ENCODE measurements at regions not wholly inside any gene's neighbourhood (a gene's known extent, or its start where the extent isn't known, plus 50 kb on each side); places are given as distances from the start of the nearest gene placed in this dataset.
"Not testable (repeated sequence)": the region's sequence is repeated elsewhere in the genome, so short reads cannot be mapped to it uniquely, and the experiment has no call there.

DNA sequence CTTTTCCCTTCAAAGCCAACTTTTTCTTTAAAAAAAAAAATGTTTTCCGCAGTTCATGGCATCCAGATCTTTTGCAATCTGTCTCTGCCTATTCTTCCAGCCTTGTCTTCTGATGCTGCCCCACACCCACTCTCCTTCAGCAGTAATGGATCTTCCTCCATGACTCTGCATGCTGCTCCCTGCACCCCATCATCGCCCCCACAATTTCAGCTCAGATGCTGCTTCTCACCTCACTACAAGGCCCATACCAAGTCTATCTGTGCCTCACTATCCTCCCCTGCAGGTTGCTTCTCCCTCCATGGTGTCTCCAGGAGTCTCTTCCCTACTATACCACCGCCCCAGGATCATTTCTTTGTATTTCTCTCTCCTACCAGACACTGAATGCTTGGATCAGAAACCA, 260.6 kb downstream of the ANAPC1 start:
- DNase-seq (ENCODE audit: insufficient read length, low spot score) (no peak), FAIRE-seq (no peak)
- TF ChIP-seq, protein P1, sequence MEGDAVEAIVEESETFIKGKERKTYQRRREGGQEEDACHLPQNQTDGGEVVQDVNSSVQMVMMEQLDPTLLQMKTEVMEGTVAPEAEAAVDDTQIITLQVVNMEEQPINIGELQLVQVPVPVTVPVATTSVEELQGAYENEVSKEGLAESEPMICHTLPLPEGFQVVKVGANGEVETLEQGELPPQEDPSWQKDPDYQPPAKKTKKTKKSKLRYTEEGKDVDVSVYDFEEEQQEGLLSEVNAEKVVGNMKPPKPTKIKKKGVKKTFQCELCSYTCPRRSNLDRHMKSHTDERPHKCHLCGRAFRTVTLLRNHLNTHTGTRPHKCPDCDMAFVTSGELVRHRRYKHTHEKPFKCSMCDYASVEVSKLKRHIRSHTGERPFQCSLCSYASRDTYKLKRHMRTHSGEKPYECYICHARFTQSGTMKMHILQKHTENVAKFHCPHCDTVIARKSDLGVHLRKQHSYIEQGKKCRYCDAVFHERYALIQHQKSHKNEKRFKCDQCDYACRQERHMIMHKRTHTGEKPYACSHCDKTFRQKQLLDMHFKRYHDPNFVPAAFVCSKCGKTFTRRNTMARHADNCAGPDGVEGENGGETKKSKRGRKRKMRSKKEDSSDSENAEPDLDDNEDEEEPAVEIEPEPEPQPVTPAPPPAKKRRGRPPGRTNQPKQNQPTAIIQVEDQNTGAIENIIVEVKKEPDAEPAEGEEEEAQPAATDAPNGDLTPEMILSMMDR (IDR thresholded peaks at IDR 0.05; ENCODE audit: insufficient read depth, missing control alignments): no peak

DNA sequence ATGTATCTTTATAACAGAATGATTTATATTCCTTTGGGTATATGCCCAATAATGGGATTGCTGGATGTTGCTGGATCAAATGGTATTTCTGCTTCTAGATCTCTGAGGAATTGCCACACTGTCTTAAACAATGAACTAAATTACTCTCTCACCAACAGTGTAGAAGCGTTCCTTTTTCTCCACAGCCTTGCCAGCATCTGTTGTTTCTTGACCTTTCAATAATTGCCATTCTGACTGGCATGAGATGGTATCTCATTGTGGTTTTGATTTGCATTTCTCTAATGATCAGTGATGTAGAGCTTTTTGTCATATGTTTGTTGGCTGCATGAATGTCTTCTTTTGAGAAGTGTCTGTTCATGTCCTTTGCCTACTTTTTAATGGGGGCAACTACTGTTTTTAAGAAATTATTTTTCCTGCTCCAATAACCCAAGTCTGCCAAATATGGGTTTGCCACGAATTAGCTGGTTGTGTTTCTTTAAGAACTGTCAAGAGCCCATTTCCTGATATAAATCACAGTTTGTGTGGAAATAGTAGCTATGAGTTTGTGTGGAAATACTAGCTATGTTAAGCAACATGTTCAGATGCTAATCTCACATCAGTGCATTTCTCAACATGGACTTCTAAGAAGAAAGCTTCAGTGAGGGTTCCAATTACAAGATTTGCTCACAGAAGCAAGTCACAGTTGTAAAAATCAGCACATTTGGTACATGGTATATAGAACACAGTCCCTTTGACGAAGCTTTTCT, 259.4 kb downstream of the ANAPC1 start:
- no peak for FAIRE-seq
- TF ChIP-seq, protein P1 (IDR thresholded peaks at IDR 0.05; ENCODE audit: insufficient read depth, missing control alignments): no peak
- no peak for DNase-seq (ENCODE audit: insufficient read length, low spot score)

DNA sequence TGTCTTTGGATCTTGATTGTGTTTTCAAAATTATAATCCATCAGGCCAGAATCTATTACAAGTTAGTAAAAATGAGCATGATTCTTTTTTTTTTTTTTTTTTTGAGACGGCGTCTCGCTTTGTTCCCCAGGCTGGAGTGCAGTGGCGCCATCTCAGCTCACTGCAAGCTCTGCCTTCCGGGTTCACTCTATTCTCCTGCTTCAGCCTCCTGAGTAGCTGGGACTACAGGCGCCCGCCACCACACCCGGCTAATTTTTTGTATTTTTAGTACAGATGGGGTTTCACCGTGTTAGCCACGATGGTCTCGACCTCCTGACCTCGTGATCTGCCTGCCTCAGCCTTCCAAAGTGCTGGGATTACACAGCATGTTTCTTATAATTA, 258.8 kb downstream of the ANAPC1 start:
- not testable (repeated sequence) for DNase-seq (ENCODE audit: insufficient read length, low spot score); FAIRE-seq

DNA sequence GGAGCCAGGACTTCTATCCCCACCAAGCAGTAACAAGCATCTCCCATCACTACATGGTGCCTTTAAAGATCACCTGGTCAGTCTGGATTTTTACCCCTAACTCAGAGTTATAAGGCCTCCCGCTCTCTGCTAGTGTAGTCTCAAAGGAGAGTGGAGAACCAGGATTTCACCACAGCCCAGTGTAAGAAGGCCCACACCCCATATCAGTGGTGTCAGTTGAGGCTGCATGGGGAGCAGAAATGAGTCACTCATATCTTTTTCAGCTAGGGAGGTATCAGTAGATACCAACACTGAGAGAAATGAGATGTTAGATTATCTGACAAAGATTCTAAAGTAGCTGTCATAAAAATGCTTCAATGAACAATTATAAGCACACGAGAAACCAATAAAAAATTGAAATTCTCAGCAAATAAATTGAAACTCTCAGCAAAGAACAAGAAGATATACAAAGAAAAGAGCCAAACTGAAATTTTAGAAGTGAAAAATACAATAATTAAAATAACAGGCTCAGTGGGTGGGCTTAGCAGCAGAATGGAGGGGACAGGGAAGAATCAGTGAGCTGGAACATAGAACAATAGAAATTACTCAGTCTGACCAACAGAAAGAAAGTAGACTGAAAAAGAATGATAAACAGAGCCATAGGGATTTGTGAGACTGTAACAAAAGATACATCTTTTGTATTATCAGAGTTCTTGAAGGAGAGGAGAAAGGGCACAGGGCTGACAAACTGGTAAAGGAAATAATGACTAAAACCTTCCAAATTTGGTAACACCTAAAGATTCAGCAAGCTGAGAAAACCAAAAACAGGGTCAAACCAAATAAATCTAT, 257.7 kb downstream of the ANAPC1 start:
- DNase-seq (ENCODE audit: insufficient read length, low spot score) (no peak), FAIRE-seq (no peak)
- TF ChIP-seq, protein P1 (IDR thresholded peaks at IDR 0.05; ENCODE audit: insufficient read depth, missing control alignments): no peak

DNA sequence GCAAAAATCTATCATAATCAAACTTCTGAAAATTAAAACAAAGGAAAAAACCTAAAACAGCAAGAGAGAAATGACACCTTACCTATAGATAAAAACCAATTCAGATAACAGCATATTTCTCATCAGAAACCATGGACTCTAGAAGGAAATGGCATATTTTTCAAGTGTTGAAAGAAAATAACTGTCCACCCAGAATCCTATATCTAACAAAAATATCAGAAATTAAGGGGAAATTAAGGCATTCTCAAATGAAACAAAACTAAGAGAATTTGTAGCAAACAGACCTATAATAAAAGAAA, 257.2 kb downstream of the ANAPC1 start:
- TF ChIP-seq, protein P1 (IDR thresholded peaks at IDR 0.05; ENCODE audit: insufficient read depth, missing control alignments): no peak
- DNase-seq (ENCODE audit: insufficient read length, low spot score) (no peak), FAIRE-seq (no peak)

DNA sequence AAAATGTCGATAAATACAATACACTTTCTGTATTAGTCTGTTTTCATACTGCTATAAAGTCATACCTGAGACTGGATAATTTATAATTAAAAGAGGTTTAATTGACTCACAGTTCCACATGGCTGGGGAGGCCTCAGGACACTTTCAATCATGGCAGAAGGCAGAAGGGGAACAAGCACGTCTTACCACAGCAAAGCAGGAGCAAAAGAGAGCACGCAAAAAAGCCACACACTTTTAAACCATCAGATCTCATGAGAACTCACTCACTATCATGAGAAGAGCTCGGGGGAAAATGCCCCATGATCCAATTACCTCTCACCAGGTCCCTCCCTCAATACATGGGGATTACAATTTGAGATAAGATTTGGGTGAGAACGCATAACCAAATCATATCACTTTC, 256.7 kb downstream of the ANAPC1 start:
- no peak for DNase-seq (ENCODE audit: insufficient read length, low spot score)
- FAIRE-seq: no peak
- TF ChIP-seq, protein P1 (IDR thresholded peaks at IDR 0.05; ENCODE audit: insufficient read depth, missing control alignments): no peak

DNA sequence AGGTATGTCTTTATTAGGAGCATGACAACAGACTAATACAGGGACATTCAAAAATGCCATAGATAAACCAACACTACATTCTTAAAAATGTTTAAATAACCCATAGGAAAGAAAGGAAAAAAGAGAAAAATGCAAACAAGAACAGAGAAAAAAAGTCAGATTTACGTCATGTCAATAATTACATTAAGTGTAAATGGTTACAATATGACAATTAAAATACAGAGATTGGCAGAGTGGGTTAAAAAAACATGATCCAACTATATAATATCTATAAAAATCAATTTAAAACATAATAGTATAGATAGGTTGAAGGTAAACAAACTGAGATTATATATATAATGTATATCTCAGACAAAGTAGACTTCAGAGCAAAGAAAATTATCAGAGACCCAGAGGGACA, 255.8 kb downstream of the ANAPC1 start:
- TF ChIP-seq, protein P1 (IDR thresholded peaks at IDR 0.05; ENCODE audit: insufficient read depth, missing control alignments): no peak
- no peak for DNase-seq (ENCODE audit: insufficient read length, low spot score)
- no peak for FAIRE-seq
